ENCODE measurements at regions not wholly inside any gene's neighbourhood (a gene's known extent, or its start where the extent isn't known, plus 50 kb on each side); places are given as distances from the start of the nearest gene placed in this dataset.
"Not testable (repeated sequence)": the region's sequence is repeated elsewhere in the genome, so short reads cannot be mapped to it uniquely, and the experiment has no call there.

DNA sequence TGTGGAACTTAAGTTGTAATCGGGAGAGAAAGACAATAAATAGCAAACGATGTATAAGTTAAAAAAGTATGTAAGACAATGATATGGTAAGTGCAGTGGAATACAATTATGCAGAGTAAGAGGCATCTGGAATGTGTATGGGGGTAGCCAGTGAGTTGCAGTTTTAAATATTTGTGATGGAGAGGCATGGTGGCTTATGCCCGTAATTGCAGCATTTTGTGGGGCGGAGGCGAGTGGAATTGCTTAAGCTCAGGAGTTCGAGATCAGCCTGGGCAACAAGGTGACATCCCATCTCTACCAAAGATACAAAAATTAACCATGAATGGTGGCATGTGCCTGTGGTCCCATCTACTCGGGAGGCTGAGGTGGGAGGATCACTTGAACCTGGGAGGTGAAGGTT, 52.5 kb upstream of the WDFY3 start:
- DNase-seq: no peak

DNA sequence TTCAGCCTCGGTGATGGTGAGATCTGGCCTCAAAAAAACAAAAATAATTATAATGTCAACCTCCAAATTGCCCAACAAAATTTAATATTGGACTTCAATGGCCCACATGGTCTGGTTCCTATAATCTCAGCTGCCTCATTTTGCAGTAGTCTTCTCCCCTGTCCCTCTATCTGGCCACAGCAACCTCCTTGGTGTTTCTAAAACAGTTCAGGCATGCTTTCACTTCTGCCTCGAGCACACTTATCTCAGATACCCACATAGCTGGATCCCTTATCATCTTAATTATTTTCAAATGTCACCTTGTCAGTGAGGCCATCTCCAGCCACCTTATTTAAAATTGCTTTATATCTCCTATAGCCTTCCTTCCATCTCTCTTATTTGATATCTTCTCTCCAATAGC, 52.9 kb upstream of the WDFY3 start:
- DNase-seq: no peak

DNA sequence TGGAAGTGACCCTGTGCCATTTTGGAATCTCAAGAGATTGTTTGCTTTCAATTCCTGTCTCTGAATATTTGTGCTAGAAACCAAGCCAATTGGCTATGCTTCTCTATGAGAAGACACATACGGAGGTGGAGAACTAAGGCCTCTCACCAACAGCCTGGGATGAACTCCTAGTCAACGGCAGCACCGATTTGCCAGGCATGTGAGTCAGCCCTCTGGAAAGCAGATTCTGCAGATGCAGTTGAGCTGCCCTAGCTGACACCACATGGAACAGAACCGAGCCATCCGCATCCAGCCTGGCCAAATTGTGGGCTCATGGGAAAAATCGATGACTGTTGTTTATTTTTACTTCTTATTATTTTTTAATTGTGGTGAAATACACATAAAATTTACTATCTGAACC, 58.2 kb upstream of the WDFY3 start:
- DNase-seq: no peak

GRCh38 chr4:85028910-85029309, 62.4 kb upstream of the WDFY3 start:
- peak in 1 of 3 donors; percentile 9 for DNase-seq

DNA sequence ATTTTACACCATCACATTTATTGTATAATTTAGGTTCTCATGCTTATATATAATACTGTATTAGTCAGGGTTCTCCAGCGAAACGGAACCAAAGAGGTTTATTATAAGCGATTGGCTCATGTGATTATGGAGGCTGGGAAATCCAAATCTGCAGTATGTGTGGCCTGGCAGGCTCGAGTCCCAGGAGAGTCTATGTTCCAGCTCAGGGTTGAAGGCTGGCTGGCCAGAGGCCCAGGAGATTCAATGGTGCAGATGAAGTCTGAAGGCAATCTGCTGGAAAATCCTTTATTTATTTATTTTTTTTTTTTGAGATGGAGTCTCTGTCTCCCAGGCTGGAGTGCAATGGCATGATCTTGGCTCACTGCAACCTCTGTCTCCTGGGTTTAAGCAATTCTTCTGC, 63.0 kb upstream of the WDFY3 start:
- no peak for DNase-seq

GRCh38 chr4:85030156-85030555, 63.7 kb upstream of the WDFY3 start:
- DNase-seq: no peak

DNA sequence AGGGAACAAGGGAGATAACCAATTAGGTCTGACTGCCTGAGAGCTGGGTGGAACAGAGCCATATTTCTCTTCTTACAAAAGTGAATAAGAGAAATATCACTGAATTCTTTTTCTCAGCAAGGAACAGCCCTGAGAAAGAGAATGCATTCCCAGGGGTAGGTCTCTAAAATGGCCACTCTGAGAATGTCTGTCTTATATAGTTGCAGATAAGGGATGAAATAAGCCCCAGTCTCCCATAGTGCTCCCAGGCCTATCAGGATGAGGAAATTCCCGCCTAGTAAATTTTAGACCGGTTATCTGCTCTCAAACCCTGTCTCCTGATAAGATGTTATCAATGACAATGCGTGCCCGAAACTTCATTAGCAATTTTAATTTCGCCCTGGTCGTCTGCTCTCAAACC, 67.3 kb upstream of the WDFY3 start:
- DNase-seq: not testable (repeated sequence)

DNA sequence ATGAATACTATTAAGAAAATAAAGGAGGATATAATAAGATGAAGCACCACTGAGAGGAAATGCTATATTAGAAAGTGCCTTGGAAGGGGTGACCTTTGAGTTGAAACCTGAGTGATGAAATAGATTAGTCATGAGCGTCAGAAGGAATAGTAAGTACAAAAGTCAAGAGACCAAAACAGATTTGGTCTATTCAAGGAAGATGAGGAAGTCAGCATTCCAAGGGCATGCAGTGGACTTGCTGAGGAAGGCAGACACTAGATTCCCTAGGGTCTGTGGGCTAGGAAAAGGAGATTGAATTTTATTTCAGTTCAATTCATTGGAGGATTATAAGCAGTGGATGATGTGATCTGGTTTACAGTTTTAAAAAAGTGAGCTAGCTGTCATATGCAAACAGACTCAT, 73.0 kb upstream of the WDFY3 start:
- peak in 1 of 3 donors; percentile 34 for DNase-seq

DNA sequence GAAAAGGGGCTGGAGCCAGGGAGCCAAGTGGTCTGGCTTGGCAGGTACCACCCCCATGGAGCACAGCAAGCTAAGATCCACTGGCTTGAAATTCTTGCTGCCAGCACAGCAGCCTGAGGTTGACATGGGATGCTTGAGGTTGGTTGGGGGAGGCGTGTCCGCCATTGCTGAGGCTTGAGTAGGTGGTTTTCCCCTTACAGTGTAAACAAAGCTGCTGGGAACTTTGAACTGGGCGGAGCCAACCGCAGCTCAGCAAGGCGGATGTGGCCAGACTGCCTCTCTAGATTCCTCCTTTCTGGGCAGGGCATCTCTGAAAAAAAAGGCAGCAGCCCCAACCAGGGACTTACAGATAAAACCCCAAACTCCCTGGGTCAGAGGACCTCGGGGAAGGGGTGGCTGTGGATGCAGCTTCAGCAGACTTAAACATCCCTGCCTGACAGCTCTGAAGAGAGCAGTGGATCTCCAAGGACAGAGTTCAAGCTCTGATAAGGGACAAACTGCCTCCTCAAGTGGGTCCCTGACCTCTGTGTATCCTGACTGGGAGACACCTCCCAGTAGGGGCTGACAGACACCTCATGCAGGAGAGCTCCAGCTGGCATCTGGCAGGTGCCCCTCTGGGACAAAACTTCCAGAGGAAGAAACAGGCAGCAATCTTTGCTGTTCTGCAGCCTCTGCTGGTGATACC, 77.5 kb upstream of the WDFY3 start:
- DNase-seq: not testable (repeated sequence)

DNA sequence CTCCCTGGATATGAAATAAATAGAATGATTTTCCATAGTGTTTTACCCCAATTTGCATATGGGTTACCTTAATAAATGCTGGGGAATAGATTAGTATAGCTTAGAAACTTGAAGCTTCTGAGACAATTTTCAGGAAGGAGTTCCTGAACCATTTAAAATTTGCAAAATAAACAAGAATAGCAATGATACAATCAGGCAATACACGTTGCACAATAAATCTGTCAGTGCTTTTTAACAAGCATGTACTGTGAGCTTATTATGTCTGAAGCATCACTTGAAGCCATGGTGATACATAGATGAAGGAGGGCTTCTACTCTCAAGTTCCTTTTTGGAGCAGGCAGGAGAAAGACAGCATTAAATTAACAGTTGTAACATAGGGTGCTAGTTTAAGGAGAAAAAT, 84.2 kb upstream of the WDFY3 start:
- DNase-seq: no peak

DNA sequence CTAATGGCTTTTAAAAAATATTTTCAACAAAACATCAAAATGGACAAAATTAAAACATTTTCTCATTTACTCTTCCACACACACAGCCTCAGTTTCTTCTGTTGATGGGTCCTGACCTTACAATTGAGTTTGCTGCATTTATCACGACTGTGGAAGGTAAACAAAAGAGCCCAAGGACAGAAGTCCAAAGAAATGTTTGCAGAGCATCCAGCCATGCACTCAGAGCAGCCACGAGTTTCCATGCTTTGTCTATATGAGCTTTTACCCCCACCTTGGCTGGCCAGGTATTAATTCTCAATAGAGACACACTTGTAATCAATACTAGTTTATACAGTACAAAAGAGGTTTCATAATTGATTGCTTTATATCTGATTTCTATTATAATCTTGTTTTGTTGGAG, 85.0 kb upstream of the WDFY3 start:
- DNase-seq: no peak

- DNase-seq: not testable (repeated sequence)
These were observed 88.4 kb upstream of the WDFY3 start for GRCh38 chr4:85054925-85055324.

DNA sequence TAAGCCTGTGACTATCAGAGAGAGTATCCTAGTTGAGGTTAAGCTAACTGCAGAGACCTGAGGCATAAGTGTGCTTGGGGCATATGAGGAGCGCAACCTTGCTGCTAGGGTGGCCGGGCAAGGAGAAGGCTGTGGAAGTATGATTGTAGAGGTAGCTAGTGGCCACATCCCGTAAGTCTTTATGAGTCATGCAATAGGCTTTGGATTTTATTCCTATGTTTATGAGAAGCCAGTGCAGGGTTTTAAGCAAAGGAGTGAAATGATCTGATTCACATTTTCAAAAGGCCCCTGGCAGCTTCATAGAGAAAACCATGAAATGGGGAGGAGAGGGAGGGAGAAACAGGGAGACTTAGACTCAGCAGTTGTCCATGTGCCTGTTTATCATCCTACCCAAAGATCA, 92.1 kb upstream of the WDFY3 start:
- no peak for DNase-seq

DNA sequence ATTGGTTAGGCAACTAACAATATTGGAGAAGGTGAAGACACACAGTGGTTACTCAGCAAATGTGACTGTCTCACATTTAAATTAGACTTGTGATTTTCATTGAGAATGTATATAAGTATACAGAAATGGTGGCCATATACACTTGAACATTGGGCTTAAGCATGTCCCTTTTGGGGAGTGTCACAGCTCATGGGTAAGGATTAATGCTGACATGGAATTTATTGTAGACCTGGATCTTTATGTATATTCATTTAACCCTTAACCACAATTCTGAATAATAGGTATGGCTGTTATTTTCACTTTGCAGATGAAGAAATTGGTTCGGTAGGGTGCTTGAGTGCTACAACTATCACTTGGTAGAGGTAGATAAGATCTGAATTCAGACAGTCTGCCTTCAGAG, 95.5 kb upstream of the WDFY3 start:
- no peak for DNase-seq

DNA sequence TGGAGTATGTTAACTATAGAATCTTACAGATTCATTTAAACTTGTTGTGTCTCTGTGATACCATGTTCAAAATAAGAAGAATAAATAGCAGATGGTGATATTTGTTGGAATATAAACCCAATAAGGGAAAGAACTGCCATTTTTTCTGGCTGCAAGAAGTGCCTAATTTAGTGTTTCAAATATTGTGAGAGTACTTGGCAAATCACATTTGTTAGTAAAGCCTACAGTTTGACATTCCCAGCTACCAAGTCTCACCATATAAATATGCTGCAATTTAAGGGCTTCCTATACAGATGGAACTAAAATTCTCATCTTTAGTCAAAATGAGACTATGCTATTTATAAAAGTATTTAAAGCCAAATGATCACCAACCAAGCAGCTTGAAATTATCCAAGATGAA, 96.0 kb upstream of the WDFY3 start:
- no peak for DNase-seq

DNA sequence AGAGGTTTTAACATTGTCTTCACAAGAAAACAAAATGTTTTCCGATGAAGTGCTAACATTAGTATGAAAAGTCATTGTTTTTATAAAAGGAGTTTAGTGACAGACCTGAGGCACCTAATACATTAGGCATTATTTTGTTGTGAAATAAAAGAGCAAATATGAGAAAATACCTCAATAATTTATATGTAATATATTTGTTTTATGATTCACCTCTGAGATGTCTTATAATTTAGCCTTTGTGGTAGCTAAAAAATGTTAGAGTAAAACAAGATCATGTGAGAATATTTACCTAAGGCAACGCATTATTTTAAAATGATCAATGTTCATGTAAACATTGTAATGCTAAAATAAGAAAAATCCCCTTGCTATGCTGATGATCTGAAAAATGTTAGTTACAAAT, 100.9 kb upstream of the WDFY3 start:
- no peak for DNase-seq

- DNase-seq: no peak
These were observed 111.5 kb upstream of the WDFY3 start for GRCh38 chr4:85078016-85078415.

GRCh38 chr4:85081196-85081595, 114.7 kb upstream of the WDFY3 start:
- no peak for DNase-seq

DNA sequence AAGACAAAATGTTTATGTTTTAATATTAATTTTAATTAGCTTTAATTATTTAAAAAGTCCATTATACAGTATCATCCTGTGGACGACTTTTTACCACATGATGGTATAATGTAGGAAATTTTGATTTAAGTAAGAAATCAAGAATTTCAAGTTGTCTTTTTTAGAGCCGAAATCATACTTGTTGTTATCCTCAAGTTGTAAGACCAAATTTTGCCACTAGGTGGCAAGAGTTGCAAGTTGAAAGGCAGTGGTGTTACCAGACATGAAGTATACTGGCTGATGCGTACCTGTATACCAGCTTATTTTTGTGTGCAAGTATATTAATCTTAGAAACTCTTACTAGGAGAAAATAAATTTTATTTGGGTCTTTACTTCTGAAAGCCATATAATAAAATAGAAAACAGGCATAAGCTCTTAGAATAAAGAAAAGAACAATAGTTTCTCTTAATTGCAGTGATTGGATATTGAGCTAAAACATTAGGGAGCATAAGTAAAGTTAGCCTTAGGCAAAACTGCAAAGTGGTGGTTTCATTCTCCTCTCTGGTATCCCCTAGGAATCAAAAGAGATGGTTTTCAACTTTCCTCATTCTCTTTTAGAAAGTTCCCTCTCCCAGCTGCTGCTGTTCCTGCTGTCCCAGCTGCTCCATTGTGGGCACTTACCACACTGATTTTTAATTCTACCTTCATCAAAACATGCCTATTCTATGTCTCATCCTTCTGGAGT, 118.0 kb upstream of the WDFY3 start:
- peak; percentile 72 to 84 (median 77) for DNase-seq

- no peak for DNase-seq
These were observed 120.2 kb upstream of the WDFY3 start for GRCh38 chr4:85086721-85087120.

- DNase-seq: no peak
These were observed 126.0 kb upstream of the WDFY3 start for GRCh38 chr4:85092536-85092935.

- no peak for DNase-seq
These were observed 126.5 kb upstream of the WDFY3 start for GRCh38 chr4:85092943-85093342.

GRCh38 chr4:85094735-85095134, 128.2 kb upstream of the WDFY3 start:
- no peak for DNase-seq

DNA sequence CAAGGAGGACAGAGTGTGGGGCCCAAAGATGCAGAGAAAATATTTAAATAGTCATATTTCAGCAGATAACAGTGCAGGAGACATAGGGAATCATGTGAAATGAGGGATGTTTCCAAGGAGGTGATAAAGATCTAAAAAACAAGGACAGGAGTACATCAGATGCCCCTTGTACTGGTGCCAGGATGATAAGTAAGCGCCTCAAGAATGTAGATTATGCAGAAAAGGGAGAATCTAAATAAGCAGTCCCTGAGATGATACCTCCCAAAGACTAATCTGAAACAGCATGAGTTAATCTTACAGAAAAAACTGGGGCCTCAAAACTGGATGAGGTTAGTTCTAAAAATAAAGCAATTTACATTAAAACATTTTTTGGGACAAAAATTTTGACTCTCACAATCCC, 136.1 kb upstream of the WDFY3 start:
- DNase-seq: peak in 1 of 3 donors; percentile 20

All from muscle of back (tissue), 3 donors.